Activated CD4-positive, alpha-beta T cell treated with anti-CD3 and anti-CD28 coated beads, Interleukin-2, Interleukin-6, amounts not matched to agents 100 ng/mL and 50 ng/mL, durations not matched to agents 16 hours and 8 hours (primary cell): ENCODE measurements at regions not wholly inside any gene's neighbourhood (a gene's known extent, or its start where the extent isn't known, plus 50 kb on each side); places are given as distances from the start of the nearest gene placed in this dataset.

Experiments
- DNase-seq: peaks from one replicate; pipeline ENCODE4 v3.0.0-alpha.2; 2020

DNA sequence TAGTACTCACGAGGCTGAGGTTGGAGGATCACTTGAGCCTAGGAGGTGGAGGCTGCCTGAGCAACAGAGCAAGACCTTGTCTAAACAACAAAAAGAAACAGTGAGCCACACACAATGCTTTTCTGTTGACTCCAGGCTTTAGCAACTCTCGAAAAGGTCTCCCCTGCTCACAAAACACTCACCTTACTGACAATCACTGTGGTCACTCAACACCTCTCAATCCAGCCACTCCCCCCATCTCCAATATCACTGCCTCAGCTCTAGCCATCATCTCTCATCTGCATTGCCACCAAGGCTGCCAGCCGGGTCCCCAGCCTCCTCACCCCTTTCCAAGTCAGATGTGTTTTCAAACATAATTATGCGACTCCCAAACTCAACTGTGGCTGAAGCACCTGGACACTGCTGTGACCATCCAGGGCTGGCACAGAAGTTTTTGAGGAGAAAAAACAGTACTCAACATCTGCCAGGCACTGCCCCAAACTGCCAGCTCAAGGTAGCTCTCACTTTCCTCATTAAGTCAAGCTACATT is 218.0 kb upstream of the ARID1B start:
- no peak for DNase-seq

DNA sequence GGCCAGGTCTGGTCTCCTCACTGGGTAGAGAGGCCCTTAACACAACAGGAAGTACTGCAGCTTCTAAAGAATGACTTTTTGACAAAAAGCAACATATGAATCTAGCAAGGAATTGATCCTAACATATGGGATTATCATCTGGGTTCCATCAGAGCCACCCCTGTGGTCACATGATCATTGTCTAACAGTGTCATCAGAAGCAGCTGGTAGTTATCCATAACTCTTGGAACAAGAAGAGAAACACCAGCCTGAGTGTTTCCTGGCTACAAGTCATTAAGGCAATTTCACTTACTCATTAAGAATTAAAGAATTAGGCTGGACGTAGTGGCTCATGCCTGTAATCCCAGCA is 219.3 kb upstream of the ARID1B start:
- no peak for DNase-seq

DNA sequence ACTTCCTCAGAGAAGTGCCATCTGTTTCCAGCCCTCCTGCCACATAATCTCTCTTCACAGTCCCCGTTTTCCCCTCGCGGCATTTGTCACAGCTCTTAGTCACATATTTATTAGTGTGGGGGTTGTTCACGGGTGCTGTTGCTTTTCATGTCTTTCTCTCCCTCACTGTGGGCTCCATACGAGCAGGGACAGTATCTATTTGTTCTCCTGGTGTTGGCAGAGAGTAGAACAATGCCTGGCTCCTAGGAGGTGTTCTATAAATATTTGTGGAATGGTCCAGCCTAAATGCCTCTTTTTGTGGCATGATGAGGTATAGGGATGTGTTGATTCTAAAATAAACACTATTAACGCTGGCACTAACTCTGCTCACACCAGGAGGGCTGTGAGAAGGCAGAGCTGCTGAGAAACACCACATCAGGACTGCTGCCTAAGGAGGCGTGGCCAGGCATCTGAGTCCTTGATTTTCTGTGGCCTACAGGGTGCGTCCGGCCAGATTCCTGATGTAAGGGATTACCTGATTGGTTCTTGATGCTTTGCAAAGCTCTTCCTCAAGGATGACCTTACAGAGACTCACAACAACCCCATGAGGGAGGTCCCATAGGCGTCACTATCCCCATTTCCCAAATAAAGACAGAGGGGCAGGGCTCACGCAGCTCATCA is 219.8 kb upstream of the ARID1B start:
- no peak for DNase-seq

DNA sequence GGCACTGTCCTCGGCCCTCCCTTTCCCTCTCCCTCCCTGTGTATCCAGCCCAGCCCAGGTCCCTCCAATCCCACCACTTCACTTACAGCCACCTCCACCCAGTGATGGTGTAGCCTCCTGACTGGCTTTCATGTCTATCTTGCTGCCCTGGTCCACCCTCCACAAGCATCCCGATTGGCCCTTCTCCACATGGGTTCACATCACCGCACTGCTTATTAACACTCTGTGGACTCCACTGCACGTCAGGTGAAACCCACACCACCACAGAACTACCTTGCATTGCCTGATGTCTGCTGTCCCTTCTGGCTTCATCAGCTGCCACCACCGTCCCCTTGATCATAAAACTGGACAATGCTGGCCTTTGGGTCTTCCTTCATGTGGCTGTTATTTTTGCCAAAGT is 220.4 kb upstream of the ARID1B start:
- DNase-seq: no peak

DNA sequence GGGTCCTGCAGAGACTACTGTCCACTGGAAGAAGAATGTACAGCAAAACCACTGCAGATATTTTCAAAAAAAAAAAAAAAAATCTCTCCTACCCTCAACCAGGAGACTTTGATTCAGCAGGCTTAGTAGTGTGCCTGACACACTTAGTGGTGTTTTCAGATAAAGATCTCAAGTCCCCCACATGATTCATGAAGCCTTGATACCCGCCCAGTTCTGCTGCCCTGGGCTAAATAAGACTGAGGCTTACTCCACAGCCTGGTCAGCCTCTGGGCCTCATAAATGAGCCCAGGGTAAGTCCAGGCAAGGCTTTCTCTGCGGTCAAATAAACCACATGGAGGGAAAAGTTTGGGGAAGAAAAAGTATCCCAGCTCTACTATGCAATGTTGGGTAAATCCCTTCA is 222.1 kb upstream of the ARID1B start:
- no peak for DNase-seq

DNA sequence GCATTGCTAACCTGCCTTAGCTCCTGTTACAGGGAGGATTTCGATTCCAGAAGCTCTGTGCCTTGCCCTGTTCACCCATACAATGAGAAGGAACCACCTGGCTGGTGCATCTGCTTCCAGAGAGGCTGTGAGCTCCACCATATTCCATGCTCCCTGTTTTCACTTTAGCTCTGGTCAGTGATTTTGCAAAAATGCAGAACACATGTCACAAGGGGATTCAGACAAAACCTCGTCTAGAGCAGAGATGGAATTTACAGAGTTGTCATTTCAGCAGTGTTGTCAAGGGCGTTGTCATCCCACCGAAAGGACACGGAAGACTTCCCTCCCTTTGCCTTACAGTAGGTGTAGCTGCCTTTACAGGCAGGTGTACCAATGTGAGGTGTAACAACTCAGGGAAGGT is 223.0 kb upstream of the ARID1B start:
- no peak for DNase-seq

DNA sequence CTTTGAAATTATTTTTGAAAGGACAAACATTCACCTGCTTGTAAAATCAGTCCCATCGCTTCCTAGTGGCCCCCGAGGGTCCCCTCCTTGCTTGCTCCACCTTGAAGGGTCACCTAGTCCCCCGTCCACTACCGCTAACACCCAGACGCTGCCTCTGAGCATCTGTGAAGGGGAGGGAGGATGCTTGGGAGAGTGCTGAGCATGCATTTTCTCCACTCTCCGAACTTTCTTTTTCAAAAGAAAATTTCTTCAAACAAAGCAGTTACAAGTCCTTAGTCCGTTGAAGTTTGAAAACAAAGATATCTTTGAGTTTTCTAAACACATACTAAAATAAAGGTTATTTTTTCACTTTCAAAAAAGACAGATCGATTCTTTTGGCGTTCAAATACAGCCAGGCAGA is 224.3 kb upstream of the ARID1B start:
- DNase-seq: no peak

DNA sequence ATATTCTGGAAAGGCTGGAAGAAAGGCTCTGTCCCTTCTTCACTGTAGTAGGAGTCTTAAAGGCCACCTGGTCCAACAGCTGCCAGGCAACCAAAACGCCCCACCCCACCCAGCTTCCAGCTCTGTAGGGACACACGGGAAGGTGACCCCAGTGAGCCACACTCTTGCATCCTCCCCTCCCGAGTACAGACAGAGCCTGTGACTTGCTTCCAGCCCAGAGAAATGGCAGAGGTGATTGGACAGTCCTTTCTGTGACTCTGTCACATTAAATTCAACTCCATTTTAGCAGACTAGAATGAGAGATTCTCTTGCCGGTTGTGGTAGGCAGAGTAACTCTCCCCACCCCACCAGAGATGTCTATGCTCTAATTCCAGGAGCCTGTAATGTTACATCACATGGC is 226.2 kb upstream of the ARID1B start:
- no peak for DNase-seq

DNA sequence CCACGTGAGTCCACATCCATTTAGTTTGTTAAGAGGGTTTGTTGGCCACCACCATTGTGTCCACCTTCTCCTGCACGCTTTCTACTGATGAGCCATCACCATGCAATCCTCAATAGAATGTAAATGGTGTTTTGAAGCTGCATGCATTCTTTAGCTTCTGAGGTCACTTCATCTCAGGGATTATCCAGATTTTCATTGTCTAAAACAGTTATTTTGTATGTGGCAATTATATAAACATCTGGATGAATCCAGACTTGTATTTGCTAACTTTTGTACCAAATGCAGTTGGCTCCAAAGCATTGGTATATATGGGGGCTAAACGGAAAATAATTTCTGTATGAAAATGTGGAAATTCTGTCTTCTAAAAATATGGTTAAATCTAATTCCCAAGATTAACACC is 231.2 kb upstream of the ARID1B start:
- no peak for DNase-seq

DNA sequence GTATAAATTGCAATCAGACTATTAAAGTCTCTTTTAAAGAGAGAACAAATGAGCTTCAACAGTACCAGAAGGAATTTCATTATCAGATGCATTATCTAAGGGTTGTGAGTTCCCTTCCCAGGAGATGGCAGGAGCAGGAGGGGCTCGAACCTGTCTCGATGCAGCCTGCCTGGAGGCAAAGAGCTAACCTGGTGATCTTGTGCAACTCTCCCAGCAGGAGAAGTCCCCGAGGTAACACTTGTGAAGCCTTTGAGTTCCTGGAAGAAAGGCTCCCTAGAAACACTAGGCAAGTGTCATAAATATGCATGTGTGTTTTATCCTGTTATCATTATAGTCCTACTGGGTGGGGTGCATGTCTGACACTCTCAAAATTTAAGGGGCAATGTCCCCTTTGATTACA is 232.2 kb upstream of the ARID1B start:
- no peak for DNase-seq

DNA sequence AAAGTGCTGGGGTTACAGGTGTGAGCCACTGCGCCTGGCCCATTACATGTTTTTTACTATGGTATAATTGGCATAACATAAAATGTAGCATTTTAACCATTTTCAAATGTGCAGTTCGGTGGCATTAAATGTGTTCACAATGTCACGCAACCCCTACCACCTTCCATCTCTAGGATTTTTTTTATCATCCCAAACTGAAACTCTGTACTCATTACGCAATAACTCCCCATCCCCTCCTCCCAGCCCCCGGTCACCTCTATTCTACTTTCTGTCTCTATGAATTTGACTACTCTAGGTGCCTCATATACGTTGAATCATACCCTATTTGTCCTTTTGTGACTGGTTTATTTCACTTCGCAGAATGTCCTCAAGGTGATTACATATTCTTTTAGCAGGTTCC is 233.1 kb upstream of the ARID1B start:
- DNase-seq: no peak

DNA sequence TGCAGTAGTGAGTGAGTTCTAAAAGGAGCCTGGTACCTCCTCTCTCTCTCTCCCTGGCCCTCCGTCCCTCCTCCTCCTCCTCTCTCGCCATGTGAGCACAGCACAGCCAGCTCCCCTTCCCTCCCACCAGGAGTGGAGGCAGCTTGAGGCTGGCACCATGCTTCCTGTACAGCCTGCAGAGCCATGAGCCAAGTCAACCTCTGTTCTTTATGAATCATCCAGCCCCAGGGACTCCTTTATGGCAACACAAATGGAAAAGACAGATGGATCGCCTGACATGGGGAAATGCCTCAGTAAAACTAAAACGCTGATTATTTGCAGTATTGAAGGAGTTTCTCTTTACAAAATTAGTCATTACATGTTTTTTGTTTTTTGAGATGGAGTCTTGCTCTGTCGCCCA is 233.7 kb upstream of the ARID1B start:
- no peak for DNase-seq

DNA sequence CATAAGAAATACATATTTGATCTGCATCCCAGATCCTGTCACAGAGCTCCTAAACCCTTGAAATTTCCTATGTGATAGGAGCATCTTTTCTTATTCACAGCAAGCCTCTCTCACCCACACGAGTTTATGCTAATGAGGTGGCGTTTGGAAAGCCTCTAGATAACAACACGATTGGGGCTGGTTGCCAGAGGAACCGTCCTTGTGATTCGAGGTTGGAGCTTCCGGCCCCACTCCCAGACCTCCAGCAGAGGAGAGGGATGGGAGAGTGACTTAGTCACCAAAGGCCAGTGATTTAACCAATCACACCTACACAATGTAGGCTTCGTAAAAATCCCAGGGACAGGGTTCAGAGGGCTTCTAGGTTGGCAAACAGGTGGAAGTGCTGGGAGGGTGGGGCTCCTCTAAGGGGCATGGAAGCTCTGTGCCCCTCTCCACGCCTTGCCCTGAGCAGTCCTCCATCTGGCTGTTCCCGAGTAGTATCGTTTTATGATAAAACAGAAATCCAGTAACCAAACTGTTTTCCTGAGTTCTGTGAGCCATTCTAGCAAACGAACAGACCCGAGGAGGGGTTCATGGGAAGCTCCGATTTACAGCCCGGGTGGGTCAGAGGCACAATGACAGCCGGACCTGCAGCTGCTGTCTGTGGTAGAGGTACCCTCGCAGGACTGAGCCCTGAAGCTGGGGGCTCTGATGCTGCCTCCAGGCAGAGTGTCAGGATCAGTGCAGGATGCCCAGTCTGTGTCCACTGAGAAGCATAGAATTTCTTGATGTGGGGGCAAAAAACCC is 238.1 kb upstream of the ARID1B start:
- DNase-seq: no peak

DNA sequence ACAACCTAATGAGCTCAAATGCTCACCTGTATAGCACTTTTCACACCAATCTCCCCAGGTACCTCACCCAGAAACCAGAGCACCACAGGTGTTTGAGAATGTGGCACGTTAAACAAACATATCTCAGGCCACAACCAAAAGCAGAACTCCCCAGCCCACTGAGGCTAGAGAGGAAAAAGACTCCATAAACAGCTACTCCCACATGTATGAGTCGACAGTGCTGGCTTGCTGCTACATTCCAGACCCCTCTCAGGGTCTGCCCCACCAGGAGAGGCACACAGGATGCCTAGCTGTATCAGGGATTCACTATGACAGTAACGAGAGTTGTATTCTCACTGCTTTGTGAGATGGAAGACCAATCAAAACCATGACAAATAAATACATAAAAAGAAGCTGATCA is 242.6 kb upstream of the ARID1B start:
- no peak for DNase-seq

DNA sequence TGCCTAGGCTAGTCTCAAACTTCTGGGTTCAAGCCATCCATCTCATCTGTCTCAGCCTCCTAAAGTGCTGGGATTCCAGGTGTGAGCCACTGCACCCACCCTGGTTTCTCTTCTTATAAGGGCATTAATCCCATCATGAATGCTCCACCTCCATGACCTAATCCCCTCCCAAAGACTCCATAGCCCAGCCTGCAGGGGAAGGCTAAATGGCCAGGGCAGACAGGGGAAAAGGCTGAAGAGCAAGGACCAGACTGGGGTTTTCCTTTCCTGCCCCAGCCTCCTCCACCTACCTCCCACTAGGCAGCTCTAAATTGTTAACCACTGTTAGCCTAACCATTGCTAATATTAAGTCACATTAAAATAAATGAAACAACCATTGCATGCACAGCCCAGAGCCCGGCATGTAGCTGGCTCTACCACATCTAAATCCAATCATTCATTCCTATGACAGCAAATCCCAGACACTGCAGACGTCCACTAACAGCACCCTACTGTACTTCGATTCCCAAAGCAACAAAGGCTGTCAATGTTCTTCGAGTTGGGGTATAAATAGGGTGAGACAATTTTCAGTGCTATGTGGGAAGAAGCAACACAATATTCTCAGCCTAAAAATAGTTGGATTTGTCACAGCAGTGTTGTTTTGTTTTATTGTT is 243.2 kb upstream of the ARID1B start:
- no peak for DNase-seq

DNA sequence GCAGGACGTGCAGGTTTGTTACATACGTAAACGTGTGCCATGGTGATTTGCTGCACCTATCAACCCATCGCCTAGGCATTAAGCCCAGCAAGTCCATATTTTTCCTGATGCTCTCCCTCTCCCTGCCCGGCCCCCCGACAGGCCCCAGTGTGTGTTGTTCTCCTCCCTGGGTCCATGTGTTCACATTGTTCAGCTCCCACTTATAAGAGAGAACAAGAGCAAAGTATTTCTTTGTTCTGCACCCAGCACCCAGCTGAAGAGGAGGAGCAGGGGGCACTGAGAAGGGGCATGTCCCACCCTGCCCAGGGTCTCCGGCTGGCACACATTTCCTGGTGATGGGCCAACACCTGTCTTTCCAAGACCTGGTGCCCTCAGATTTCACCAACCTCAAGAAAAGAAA is 251.1 kb upstream of the ARID1B start:
- no peak for DNase-seq

DNA sequence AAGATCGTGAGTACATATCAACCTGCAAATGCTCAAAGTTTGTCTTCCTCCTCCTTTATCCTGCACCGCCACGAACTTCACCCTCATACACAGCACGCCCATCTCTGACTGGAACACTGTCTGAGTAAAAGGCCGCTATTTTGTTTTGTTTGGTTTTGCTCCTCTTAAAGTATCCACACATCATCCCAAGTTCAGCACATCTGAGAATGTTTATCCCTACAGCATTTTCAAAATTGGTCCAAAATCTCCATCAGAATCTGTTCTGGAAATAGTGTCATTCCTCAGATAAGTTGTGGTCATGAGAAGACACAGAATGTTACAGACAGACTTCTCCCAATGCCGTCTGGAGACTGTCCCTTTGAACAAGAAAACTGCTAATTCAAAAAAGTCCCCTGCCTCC is 251.6 kb upstream of the ARID1B start:
- no peak for DNase-seq

DNA sequence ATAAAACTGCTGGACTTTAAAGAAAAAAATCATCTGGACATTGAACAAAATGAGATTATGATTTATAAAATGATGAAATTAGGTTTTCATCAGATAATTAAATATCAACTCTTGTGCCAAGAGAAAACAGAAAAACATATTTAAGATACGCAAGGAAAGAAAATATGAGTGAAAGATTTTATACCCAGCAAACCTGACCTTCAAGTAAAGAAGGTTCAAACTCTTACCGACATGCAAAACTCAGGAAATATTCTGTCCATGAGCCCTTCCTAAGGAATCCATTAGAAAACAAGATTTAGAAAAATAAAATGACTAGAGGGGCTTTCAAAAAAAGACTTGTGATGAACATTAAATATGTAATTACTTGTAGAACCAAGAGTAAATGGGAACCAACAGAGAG is 257.2 kb upstream of the ARID1B start:
- DNase-seq: no peak

DNA sequence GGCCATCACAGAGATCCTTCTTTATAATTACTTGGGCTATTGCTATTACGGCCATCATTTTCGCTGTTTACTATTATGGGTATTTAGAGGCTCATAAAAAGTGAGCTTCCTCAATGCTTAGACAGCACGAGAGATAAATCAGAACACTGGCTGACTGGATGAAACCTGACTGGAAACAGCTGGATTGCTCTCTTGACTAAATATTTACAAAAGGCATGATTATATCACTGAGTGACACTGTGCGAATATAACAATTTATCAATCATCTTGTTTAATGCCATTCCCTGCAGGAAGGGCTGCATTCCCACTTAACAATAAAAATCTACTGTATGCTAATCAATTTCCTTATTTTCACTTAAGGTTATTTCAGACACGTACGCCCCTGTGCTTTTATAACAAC is 260.1 kb upstream of the ARID1B start:
- no peak for DNase-seq

DNA sequence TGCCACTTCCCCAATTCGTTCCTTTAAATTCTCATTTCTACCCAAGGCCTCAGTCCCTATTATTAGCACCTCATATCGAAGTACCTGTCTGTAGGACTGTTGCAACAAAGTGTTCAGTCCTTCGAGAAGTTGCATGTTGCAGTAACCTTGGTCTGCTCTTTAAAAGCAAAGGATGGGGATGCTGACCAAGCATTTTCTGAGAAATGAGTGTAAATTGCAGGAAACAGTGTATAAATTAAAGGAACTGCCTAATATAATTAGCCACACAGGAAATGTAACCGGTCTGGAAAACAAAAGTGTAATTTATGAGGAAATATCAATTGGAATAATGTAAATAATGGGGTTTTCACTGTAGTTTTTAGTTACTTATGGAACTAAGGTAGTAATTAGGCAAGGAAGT is 261.9 kb upstream of the ARID1B start:
- DNase-seq: no peak

DNA sequence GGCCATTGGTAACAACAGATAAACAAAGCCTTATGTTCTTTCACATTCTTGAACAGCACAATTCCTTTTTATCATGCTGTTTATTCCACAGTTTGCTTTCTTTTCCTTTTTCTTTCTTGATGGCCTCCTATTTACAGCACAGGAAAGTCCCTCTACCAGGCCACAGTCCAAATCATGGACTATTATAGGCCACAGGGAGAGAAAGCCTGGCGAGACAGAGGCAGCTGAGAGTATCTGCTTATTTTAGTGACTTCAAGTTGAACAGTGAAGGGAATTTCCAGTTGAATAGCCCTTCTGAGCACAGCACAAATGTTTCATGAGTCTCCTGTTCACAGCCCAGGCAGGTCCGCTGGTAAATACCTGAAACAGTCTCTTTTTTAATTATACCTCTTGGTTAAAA is 263.7 kb upstream of the ARID1B start:
- no peak for DNase-seq

DNA sequence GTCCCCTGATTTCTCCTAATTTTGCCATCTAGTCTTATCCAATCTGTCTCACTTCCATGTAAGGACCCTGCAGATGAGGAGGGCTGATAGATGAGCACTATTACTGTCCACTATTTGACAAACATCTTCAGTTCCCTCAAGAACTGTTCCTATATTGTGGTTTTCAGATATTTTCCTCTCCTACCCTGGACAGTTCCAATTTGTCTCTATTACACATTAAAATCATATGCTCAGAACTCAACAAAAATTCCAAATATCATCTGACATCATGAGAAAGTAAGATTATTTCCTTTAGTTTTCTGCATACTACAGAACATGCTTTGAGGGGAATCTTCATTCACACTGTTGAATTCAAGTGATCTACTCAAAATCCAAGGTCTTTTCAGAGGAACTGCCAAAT is 265.6 kb upstream of the ARID1B start:
- DNase-seq: no peak

DNA sequence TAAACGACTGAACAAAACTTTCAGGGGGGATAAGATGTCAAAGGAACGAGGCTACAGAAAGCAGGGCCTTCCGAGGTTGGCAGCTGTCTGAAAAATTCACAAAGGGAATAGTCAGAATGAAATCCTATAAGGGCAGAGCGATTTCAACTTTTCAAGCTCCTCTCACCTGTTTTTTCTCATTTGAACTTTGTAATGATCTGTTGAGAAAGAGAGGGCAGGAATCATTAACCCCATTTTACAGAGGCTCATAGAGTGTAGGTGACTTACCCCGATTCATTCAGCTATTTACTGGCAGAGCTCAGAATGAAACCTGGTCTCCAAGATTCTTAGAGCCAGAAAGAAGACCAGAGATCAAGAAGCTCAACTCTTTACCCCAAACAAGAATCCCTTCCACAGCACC is 266.1 kb upstream of the ARID1B start:
- DNase-seq: no peak

DNA sequence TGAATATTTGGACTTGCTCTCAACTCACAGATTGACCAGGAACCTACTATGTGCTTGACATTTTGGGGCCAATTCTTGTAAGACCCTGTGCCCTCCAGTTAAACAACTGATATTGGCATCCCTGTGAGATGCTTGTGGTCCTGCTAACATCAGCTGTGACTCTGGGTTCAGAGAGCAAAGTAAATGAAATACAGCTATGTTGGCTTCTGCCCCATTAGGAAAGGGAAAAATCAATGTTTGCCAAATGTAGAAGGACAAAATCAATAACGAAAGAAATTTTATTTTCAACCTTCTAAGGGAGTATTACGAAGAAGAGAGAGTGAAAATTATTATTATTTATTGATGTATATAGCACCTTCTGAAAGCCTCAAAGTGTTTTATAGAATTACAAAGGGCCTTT is 266.9 kb upstream of the ARID1B start:
- no peak for DNase-seq
